Muscle layer of duodenum (tissue), 2 donors: ENCODE measurements at regions not wholly inside any gene's neighbourhood (a gene's known extent, or its start where the extent isn't known, plus 50 kb on each side); places are given as distances from the start of the nearest gene placed in this dataset.

ENCODE experiments used
- H3K27ac ChIP-seq: one replicate; pipeline ENCODE4 v1.7.0; 2013; ENCODE audit warnings: mild to moderate bottlenecking, low read length
- H3K27me3 ChIP-seq: one replicate; pipeline ENCODE4 v1.7.0; 2013; ENCODE audit warnings: low read depth, mild to moderate bottlenecking, control low read depth, low read length
- H3K36me3 ChIP-seq, 2 donors: one replicate each; pipeline ENCODE4 v1.7.0; 2013; ENCODE audit warnings: low read length in 2 of 2, control low read depth in 1 of 2, mild to moderate bottlenecking in 1 of 2; ENCODE audit not compliant: insufficient read depth in 2 of 2, control insufficient read depth in 1 of 2
- H3K4me1 ChIP-seq, 2 donors: one replicate each; pipeline ENCODE4 v1.7.0; 2013; ENCODE audit warnings: low read length in 2 of 2, mild to moderate bottlenecking in 2 of 2, control low read depth in 1 of 2, moderate library complexity in 1 of 2; ENCODE audit not compliant: insufficient read depth in 2 of 2, control insufficient read depth in 1 of 2
- H3K4me3 ChIP-seq, 2 donors: one replicate each; pipeline ENCODE4 v1.7.0; 2013; ENCODE audit warnings: low read length in 2 of 2, low read depth in 1 of 2, mild to moderate bottlenecking in 1 of 2
- H3K9me3 ChIP-seq, 2 donors: one replicate each; pipeline ENCODE4 v1.7.0; 2013; ENCODE audit warnings: low read length in 2 of 2, control low read depth in 1 of 2, mild to moderate bottlenecking in 1 of 2; ENCODE audit not compliant: control insufficient read depth in 1 of 2
- donor health status: healthy.

DNA sequence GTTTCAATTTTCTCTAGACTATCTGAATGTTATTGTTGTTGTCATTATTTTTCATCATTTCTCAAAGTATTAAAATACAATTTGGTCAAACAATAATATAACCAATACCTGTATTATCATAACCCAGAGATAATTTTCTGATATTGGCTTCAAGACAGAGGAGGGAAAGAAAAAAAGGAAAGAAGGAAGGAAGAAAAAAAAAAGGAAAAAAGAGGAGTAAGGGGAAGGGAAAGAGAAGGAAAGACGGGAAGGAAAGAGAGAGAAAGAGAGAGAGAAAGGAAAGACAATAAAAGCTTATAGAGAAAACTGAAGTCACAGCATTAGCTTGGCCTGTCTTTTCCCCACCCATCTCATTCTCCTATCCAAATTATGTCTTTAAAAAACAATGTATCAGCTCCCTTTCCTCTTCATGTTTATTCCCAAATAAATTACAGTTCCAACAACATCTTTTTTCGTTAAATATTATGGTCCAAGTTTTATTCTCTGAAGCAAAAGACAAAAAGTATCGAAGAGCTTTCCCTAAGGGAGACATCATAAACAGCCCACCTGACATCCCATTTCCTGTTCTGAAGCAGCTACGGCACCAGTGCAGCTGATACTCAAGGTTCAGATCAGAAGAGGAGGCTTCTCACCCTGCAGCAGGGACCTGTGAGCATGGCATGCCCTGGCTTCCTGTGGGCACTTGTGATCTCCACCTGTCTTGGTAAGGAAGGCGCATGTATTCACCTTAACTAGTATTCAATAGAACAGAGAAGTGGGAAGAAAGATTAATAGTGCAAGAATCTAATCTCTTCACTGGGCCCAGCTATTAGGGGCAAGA, 308.3 kb downstream of the DAD1 start:
- H3K27me3 ChIP-seq = no peaks in the 10 kb centered on the region
- H3K4me3 ChIP-seq = no peak overlapping the region
- H3K4me1 ChIP-seq = no peaks in the 10 kb centered on the region
- no peak overlapping the region for H3K27ac ChIP-seq
- H3K36me3 ChIP-seq = no peaks in the 10 kb centered on the region
- no peaks in the 10 kb centered on the region for H3K9me3 ChIP-seq

DNA sequence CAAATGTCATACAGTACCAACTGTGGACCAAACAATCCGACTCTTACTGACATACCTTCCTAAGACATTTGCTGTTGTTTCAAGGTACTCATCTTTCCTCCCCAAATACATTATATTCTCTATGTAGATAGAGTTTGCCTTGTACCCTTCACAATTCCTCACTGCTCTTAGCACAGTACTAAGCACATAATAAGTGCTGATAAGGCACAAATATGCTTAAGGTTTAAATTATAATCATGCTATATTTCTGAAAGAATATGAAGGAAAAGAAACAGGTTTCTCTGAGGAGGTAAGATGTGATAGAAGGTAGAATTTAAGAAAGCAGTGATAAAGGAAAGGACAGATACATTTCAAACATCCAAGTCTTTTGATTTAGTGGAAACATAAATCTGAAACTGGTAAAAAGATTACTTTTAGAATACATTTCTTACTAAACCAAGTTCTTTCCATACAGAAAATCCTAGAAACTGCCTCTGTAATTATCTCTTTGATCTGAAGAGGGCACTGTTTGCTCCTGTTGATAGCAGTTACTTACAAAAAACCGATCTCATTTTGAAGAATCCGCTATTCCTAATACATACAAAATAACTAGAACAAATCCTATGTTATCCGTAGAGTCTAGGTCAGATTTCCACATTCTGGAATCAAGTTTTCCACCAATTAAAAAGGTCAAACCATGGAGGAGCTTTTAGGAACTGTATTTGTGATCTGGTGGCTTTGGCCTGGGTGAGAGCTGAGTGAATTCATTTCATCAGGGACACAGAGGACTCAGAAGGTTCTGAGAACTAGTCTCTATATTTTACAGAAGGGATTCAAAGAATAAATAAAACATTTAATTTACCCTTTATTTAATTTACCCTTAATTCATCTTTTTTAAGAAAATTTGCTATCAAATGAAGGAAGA, 311.9 kb downstream of the DAD1 start:
- no peaks in the 10 kb centered on the region for H3K9me3 ChIP-seq
- no peaks in the 10 kb centered on the region for H3K36me3 ChIP-seq
- no peak overlapping the region for H3K27ac ChIP-seq
- no peaks in the 10 kb centered on the region for H3K27me3 ChIP-seq
- no peaks in the 10 kb centered on the region for H3K4me1 ChIP-seq
- H3K4me3 ChIP-seq = no peak overlapping the region

DNA sequence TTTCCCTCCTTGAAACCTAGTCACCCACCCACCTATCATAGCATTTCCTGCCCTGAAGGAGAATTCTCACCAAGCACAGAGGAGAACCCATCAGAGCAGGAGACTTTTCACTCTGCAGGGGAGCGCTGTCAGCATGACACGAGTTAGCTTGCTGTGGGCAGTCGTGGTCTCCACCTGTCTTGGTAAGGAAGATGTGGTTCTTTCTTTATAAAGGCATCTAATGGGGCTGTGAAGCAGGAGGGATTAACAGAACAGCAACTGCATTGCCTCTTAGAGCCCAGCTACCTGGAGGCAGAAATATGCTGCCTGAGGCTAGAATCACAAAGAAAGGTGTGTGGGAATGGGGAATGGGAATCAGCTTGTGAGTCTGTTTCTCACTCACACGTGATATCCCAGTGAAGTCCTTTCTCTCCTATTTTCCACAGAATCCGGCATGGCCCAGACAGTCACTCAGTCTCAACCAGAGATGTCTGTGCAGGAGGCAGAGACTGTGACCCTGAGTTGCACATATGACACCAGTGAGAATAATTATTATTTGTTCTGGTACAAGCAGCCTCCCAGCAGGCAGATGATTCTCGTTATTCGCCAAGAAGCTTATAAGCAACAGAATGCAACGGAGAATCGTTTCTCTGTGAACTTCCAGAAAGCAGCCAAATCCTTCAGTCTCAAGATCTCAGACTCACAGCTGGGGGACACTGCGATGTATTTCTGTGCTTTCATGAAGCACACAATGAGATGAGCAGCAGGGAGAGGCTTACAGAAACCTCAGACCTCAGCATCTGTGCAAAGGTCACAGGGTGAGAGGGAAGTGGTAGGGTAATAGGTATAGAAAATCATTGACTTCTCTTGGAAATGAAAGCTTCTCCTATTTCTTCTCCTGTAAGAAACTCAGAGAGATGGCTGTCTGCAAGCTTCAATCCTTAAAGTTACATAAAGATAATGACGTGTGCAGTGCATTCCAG, 316.9 kb downstream of the DAD1 start:
- H3K4me1 ChIP-seq = no peaks in the 10 kb centered on the region
- H3K9me3 ChIP-seq = no peaks in the 10 kb centered on the region
- H3K36me3 ChIP-seq = no peaks in the 10 kb centered on the region
- H3K27me3 ChIP-seq = no peaks in the 10 kb centered on the region
- no peak overlapping the region for H3K27ac ChIP-seq
- no peak overlapping the region for H3K4me3 ChIP-seq

DNA sequence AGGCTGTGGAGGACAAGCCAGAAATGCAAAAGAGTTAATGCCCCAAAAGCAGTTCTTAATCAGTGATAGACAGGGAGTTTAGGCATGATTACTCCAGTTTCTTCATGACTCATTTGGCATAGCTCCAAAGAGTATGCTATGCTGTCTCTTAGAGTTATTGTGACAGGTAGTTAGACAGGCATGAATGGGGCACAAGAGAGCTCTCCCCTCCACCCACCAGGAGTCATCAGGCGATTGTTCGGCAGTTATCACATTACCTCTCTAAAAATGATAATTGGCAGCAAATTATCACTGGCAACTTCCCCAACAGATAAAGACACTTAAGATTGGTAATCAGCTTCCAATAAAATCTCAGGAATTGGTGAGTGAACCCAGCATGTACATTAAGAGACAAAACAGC, 320.1 kb downstream of the DAD1 start:
- Histone ChIP-seq H3K27ac (no peak overlapping the region), H3K4me1 (no peaks in the 10 kb centered on the region), H3K9me3 (no peaks in the 10 kb centered on the region), H3K27me3 (no peaks in the 10 kb centered on the region), H3K36me3 (no peaks in the 10 kb centered on the region), H3K4me3 (no peak overlapping the region)

DNA sequence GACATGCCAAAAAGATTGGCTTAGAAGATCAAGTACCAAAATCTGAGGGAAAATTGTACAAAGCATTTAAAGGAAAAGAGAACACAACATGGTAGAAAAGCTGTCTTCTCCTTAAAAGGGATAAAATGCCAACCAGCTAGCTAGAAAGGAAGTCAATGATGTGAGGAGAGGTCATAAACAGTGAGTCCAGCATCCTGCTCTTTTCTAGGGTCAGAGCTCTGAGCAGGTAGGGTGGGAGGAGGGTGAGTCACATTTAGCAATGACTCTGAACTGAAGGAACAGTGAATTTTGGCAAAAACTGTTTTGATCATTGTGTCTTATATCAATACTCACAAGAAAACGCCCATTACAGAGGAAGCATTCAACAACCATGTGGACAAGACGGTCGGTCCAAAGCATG, 322.3 kb downstream of the DAD1 start:
- Histone ChIP-seq H3K4me3 (no peak overlapping the region), H3K27ac (no peak overlapping the region), H3K27me3 (no peaks in the 10 kb centered on the region), H3K9me3 (no peaks in the 10 kb centered on the region), H3K4me1 (no peaks in the 10 kb centered on the region), H3K36me3 (no peaks in the 10 kb centered on the region)

DNA sequence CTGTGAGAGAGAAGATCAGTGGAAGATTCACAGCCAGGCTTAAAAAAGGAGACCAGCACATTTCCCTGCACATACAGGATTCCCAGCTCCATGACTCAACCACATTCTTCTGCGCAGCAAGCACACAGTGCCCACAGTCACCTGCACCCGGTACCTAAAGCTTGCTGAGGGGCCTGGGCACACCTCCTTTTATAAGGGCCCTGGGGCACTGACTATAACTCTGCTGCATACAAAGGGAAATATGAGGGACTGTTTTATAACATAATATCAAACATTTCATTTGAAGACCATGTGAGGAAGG, 322.9 kb downstream of the DAD1 start:
- H3K36me3 ChIP-seq = no peaks in the 10 kb centered on the region
- H3K27me3 ChIP-seq = no peaks in the 10 kb centered on the region
- no peak overlapping the region for H3K27ac ChIP-seq
- no peaks in the 10 kb centered on the region for H3K4me1 ChIP-seq
- H3K9me3 ChIP-seq = no peaks in the 10 kb centered on the region
- no peak overlapping the region for H3K4me3 ChIP-seq

DNA sequence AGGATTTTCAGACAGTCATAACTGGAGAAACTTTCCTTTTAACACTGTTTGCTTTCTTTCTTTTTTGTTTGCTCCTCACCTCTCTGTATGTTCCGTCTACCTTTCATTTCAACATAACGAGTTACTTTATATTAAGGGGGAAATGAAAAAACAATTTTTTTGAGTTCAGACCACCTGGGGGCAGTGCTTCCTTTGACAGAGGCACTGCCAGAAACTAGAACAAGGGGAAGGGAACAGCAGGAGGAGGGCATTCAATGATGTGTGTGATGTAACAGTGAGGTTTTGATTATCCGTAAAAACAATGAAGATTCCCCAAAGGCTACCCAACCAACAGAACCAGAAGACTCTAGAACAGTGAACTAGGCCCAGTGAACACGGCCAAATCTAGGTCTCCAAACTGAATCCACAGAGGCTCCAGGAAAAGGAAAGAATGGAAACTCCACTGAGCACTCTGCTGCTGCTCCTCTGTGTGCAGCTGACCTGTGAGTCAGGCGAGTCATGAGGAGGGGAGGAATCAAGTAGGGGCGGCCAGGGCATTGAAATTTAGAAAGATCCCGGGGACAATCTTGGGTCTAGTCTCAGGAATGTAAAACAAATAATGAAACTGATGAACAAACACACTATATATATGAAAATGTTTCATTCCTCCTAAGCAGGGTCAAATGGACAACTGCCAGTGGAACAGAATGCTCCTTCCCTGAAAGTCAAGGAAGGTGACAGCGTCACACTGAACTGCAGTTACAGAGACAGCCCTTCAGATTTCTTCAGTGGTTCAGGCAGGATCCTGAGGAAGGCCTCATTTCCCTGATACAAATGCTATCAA, 323.5 kb downstream of the DAD1 start:
- H3K36me3 ChIP-seq = no peaks in the 10 kb centered on the region
- H3K9me3 ChIP-seq = no peaks in the 10 kb centered on the region
- H3K4me1 ChIP-seq = no peaks in the 10 kb centered on the region
- H3K4me3 ChIP-seq = no peak overlapping the region
- H3K27me3 ChIP-seq = no peaks in the 10 kb centered on the region
- H3K27ac ChIP-seq = no peak overlapping the region

DNA sequence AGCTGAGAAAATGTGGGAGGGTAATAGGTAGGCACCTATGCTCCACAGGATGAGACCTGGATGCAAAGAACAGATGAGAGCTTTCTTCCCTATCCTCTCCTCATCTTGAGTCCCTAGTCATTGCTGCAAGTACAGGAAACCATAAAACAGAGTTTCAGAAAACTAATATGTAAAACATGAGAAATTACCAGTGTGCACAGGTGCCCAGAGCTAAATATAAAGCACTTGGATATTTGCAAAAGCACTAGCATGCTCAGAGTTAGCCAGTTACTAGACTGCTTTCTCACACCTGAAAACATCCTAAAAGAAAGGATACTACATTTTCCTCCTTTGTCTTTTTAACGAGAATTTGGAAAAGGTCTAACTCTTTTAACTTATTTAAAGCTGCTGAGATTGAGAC, 324.3 kb downstream of the DAD1 start:
- Histone ChIP-seq H3K27ac (no peak overlapping the region), H3K36me3 (no peaks in the 10 kb centered on the region), H3K9me3 (no peaks in the 10 kb centered on the region), H3K27me3 (no peaks in the 10 kb centered on the region), H3K4me1 (no peaks in the 10 kb centered on the region), H3K4me3 (no peak overlapping the region)

DNA sequence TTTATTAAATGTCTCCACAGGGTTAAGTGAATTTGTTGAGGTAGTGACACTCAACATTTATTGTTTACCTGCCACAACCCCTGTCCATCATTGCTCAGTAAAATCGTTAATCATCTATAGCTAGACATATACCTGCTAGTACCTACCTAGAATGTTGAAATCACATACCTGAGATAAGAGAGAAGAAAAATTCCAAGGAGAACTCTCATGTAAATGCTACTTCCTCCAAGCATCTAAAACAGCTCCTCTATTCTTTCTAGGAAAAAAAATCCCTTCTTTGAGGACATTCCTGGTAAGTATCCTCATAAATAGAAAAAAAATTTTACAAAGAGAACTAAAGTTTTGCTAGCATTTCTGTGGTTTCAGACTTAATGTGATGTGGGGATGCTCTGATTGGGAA, 325.1 kb downstream of the DAD1 start:
- H3K4me1 ChIP-seq = no peaks in the 10 kb centered on the region
- H3K4me3 ChIP-seq = no peak overlapping the region
- no peaks in the 10 kb centered on the region for H3K36me3 ChIP-seq
- H3K27ac ChIP-seq = no peak overlapping the region
- no peaks in the 10 kb centered on the region for H3K9me3 ChIP-seq
- H3K27me3 ChIP-seq = no peaks in the 10 kb centered on the region

DNA sequence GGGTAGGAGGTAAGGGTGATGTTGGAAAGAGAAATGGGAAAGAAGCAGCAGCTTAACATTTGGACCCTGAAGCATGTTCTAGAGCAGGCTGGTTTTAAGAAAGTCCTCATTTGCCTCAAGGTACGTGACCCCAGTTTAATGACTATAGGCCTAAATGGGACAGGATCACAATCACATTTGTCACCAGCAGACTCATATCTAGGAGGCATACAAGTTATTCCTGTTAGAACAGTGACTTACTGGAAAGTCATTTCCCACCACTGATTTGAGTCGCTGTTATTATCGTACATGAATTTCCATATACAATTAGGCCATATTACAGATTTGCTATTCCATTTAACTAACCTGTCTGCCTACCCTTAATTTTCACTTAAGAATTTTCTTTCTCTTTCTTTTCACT, 326.1 kb downstream of the DAD1 start:
- Histone ChIP-seq H3K27ac (no peak overlapping the region), H3K9me3 (no peaks in the 10 kb centered on the region), H3K27me3 (no peaks in the 10 kb centered on the region), H3K4me3 (no peak overlapping the region), H3K36me3 (no peaks in the 10 kb centered on the region), H3K4me1 (no peaks in the 10 kb centered on the region)
